Non-pigmented ciliary epithelial cell (primary cell): ENCODE measurements at regions not wholly inside any gene's neighbourhood (a gene's known extent, or its start where the extent isn't known, plus 50 kb on each side); places are given as distances from the start of the nearest gene placed in this dataset.

Experiments used
- DNase-seq: peaks from one replicate; pipeline ENCODE4 v3.0.0-alpha.2; 2010; ENCODE audit warnings: low read depth

GRCh38 chr6:6704103-6705060, 115.9 kb downstream of the LY86 start:
- no peak for DNase-seq

GRCh38 chr6:6705061-6705425, 116.5 kb downstream of the LY86 start:
- DNase-seq, result no peak

DNA sequence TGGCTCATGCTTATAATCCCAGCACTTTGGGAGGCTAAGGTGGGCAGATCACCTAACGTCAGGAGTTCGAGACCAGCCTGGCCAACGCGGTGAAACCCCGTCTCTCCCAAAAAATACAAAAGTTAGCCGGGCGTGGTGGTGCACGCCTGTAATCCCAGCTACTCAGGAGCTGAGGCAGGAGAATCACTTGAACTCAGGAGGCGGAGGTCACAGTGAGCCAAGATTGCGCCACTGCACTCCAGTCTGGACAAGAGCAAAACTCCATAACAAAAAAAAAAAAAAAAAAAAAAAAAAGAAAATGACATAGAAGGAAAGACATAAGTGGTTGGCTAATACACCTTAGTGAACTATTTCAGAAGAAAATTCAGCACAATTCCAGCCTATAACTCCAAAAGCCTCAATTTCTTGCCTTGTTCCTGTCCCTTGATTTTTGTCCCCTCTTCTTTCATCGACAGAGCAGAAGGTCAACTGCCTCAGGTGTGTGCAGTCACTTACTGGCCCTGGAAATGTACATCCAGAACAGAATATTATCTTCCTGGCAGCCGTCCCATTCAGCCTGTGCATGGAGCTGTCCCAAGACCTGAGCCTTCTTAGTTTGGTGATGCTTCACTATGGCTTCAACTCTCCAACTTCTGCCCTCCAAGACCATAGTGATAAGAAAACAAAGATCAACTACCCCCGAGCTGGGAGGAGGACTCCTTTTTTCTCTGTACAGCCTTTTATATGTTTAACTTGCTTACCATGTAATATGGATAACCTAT, 117.6 kb downstream of the LY86 start:
- no peak for DNase-seq

DNA sequence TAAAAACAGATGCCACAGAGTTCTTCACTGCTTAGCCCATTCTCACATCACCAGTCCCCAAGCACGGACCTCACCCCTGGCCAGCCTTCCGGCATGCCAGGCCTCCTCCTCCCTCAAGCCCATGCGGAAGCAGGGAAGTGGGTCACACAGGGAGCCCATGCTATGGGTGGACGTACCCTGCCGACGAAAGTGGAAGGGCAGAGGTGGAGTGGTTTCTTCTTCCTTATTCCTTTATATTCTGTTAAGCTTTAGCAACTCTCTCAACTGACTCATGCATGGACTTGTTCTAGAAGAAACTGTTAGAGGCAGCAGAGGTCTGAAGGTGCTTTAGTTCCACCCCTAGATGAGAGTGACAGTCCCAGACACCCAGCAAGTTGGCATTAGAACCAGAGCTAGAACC, 118.6 kb downstream of the LY86 start:
- no peak for DNase-seq

DNA sequence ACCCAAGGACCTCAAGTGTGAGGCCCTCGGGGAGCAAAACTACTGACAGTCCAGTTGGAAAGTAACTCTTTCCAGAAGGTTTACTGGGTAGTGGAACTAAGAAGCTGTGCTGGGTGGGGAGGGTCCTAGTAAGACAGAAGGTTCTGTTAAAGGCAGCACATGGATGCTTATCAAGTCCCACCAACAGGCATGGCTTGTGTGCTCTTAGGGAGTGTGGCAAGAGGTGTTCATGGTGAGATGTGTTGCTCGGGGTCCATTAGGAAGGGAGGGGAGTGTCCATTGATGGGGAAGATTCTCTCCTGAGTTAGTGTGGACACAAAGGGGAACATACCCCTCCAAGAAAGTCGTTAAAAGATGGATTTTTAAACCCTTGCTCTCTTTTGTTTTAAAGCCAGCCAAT, 120.6 kb downstream of the LY86 start:
- DNase-seq, result no peak

DNA sequence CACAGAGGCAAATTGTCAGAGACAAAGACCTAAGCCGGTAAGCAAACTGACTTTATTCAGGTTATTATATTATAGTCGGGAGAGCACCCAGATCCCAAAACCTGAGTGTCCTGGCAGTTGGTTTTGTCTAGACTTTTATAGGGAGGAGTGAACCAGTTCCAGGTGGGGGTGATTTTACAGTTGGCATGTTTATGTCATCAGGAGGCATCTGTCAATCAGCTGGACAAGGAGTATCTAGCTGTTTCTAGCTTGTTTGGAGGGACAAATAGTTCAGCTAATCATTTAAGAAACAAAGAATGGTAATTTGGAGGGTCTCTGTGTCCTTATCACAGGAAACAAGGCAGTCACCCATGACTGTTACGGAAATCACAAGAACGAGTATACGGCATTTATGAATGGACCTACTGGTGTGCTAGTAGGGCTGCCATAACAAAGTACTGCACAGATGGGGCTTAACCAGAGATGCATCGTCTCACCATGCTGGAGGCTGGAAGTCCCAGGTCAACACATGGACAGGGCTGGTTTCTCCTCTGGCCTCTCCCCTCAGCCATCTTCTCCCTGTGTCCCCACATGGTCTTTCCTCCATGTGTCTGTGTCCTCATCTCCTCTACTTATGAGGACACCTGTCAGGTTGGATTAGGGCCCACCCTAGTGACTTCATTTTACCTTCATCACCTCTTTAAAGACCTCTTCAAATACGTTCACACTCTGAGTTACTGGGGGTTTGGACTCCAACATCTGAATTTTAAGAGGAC, 122.7 kb downstream of the LY86 start:
- no peak for DNase-seq

DNA sequence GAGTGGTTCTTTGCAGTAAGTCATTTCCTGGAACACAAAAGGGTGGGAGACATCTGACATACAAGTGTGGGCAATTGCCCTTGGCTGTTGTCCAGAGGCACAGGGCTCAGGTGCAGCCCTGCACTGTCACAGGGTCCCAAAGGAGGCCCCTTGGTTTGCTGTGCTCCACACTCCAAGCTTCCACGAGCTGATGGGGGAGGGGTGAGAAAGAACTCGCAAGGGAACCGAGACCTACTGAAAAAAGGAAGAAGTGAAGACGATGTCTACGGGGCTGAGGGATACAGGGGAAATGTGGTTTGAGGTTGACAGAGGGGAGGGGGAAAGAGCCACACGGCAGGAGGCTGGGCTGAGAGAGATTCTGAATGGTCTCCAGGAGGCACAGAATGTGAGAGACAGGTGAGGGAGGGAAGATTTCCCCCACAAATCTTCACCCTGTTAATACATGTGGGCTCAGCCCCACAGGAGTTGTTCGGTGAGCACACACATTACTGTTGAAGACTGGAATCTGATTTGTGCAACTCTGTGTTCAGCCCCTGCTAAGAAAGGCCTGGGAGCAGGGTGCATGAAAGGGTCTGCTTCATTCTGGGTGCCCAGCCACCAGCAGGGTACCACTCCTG, 123.4 kb downstream of the LY86 start:
- no peak for DNase-seq

DNA sequence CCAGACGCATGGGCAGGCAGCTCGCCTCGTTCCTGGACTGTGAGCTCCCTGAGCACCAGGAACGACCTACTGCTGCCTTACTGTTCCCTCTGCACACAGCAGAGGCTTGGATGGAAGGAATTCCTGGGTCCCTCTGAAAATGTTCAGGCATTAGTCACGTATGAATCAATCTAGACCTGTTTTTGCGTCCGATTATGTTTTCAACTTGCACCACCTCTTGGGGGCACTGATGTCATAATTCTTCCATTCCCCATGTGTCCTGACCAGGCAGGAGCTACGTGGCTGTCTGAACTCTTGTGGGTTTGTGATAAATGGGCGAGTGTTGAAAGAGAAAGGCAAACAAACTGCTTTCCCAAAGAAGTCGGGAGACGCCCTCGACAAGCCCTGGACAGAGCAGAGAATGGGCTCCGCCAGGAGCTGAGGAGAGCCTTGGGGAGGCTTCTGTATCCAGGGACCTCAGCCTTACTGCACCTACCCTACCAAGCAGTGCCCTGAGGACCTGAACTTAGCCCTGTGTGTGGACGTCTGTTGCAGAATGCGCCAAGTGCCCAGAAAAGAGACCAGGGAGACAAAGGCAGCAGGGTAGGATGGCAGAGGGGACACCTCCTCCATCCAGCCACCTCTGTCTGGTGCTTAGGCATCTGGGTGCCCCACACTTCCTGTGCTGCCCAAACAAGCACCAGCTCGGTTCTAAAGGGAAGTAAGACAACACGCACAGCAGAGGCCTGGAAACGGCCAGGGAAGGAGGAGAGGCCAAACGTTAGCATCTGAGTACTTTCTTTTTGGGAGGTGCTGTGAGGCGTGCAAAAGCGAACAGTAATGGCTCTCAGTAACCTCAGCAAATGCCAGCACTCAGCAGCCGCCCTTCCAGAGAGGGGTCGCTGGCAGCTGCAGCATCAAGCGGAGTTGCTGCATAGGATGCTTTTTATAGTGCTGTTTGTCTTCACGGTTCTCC, 124.2 kb downstream of the LY86 start:
- peak; percentile 31 for DNase-seq

GRCh38 chr6:6713657-6714056, 125.1 kb downstream of the LY86 start:
- no peak for DNase-seq

- DNase-seq, result no peak
Measured at GRCh38 chr6:6714118-6714897, 125.8 kb downstream of the LY86 start.

GRCh38 chr6:6714953-6715352, 126.4 kb downstream of the LY86 start:
- DNase-seq, result no peak

GRCh38 chr6:6715465-6715864, 126.9 kb downstream of the LY86 start:
- DNase-seq, result no peak

- no peak for DNase-seq
Measured at GRCh38 chr6:6716998-6717763, 128.7 kb downstream of the LY86 start.

GRCh38 chr6:6717953-6718352, 129.4 kb downstream of the LY86 start:
- no peak for DNase-seq

DNA sequence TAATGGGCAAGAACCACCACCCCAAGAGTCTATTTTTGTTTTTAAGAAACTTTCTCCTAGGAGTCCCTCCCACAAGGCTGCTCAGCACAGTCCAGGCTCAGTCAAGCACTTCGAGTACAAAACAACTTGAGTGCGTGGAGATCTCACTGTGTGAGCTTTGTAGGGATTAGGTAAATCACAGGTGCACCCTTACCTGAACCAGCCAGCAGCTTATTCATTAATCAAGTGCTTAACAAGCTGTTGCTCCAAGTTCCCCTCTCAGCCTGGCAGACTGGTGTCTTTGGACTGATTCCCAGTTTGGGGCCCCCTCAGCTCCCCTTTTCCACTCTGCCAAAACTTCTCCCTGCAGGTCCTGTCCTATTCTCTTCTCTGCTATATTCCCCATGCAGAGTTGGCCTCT, 133.1 kb downstream of the LY86 start:
- no peak for DNase-seq

GRCh38 chr6:6722195-6722594, 133.7 kb downstream of the LY86 start:
- DNase-seq, result no peak

- DNase-seq, result no peak
Measured at GRCh38 chr6:6723361-6723760, 134.8 kb downstream of the LY86 start.

DNA sequence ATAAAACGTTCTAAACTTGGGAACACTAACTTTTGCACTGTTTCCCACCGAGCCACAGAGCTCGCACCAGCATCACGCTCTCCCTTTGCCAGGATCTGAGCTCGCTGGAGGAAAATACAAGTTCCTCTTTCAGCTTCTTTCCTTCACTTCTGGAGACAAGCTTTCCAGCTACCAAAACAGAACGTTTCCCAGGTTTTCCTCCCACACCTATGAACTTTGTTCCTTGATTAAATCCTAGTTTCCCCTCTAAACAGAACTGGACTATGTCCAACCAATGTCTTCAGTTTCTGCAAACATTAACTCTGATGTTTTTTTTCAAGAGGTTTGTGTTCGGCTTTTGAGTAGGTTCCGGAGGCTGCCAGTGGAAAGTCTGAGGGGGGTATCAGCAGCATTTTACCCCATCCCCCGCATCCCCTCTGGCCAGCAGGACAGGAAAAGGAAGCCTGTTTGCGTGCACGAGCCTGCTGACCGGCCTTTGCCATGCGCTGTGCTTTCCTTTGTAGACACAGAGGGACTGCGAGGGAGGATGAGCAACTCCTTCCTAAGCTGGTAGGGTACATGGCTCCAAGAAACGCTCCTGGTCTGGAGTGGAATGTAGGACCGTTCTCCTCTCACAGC, 135.5 kb downstream of the LY86 start:
- no peak for DNase-seq
